CD8-positive, alpha-beta memory T cell (primary cell): ENCODE measurements at regions not wholly inside any gene's neighbourhood (a gene's known extent, or its start where the extent isn't known, plus 50 kb on each side); places are given as distances from the start of the nearest gene placed in this dataset.
"Not testable (repeated sequence)": the region's sequence is repeated elsewhere in the genome, so short reads cannot be mapped to it uniquely, and the experiment has no call there.

ENCODE experiments used
- CTCF ChIA-PET: fragments of 350-600 bp; sonication (Branson Sonifier 250); formaldehyde crosslinking; loops from one replicate; lab custom pipeline; 2021; ENCODE audit warnings: antibody characterized with exemption; lab: Charles Lee
- POLR2A ChIA-PET: fragments of 350-600 bp; sonication (Branson Sonifier 250); formaldehyde crosslinking; loops from one replicate; lab custom pipeline; 2021; ENCODE audit warnings: antibody characterized with exemption; lab: Charles Lee
- DNase-seq, 5 donors: peaks; one replicate each; pipeline versions ENCODE4 v3.0.0 to v3.0.0-alpha.2; 2020 to 2022; ENCODE audit warnings: mixed read lengths in 1 of 5
- H3K27ac ChIP-seq: one replicate; pipeline ENCODE4 v1.7.0; 2013; ENCODE audit warnings: low read depth, mild to moderate bottlenecking, low read length, moderate library complexity
- H3K27me3 ChIP-seq: 2 replicates; pipeline ENCODE4 v1.7.0; 2013; ENCODE audit warnings: low read length, mild to moderate bottlenecking; ENCODE audit not compliant: insufficient read depth, poor library complexity, severe bottlenecking
- H3K36me3 ChIP-seq: 2 replicates; pipeline ENCODE4 v1.7.0; 2013; ENCODE audit warnings: mild to moderate bottlenecking, low read length, moderate library complexity; ENCODE audit not compliant: insufficient read depth
- H3K4me1 ChIP-seq: 2 replicates; pipeline ENCODE4 v1.7.0; 2013; ENCODE audit warnings: mild to moderate bottlenecking, low read length, moderate library complexity; ENCODE audit not compliant: insufficient read depth
- H3K4me3 ChIP-seq: 2 replicates; pipeline ENCODE4 v1.7.0; 2013; ENCODE audit warnings: mild to moderate bottlenecking, low read length
- H3K9me3 ChIP-seq: 2 replicates; pipeline ENCODE4 v1.7.0; 2013; ENCODE audit warnings: mild to moderate bottlenecking, low read length
- H3K27ac Mint-ChIP-seq, 8 donors: one replicate each; pipeline ENCODE4 v1.8.0; 2020 to 2021; ENCODE audit warnings: mixed read lengths in 8 of 8, mild to moderate bottlenecking in 6 of 8, inconsistent platforms in 3 of 8, moderate library complexity in 3 of 8
- H3K27me3 Mint-ChIP-seq, 2 donors: one replicate each; pipeline ENCODE4 v1.8.0; 2020 to 2021; ENCODE audit warnings: mixed read lengths in 2 of 2, mild to moderate bottlenecking in 1 of 2, moderate library complexity in 1 of 2
- H3K36me3 Mint-ChIP-seq, 3 donors: one replicate each; pipeline ENCODE4 v1.8.0; 2020 to 2021; ENCODE audit warnings: mixed read lengths in 3 of 3, inconsistent platforms in 1 of 3, mild to moderate bottlenecking in 1 of 3
- H3K4me1 Mint-ChIP-seq, 3 donors: one replicate each; pipeline ENCODE4 v1.8.0; 2020 to 2021; ENCODE audit warnings: mixed read lengths in 3 of 3, inconsistent platforms in 1 of 3, mild to moderate bottlenecking in 1 of 3
- H3K4me3 Mint-ChIP-seq, 7 donors: one replicate each; pipeline ENCODE4 v1.8.0; 2020 to 2021; ENCODE audit warnings: mixed read lengths in 7 of 7, mild to moderate bottlenecking in 6 of 7, moderate library complexity in 4 of 7, inconsistent platforms in 2 of 7
- H3K9me3 Mint-ChIP-seq, 5 donors: one replicate each; pipeline ENCODE4 v1.8.0; 2020 to 2022; ENCODE audit warnings: mixed read lengths in 5 of 5, mild to moderate bottlenecking in 3 of 5, moderate library complexity in 2 of 5, inconsistent platforms in 1 of 5

DNA sequence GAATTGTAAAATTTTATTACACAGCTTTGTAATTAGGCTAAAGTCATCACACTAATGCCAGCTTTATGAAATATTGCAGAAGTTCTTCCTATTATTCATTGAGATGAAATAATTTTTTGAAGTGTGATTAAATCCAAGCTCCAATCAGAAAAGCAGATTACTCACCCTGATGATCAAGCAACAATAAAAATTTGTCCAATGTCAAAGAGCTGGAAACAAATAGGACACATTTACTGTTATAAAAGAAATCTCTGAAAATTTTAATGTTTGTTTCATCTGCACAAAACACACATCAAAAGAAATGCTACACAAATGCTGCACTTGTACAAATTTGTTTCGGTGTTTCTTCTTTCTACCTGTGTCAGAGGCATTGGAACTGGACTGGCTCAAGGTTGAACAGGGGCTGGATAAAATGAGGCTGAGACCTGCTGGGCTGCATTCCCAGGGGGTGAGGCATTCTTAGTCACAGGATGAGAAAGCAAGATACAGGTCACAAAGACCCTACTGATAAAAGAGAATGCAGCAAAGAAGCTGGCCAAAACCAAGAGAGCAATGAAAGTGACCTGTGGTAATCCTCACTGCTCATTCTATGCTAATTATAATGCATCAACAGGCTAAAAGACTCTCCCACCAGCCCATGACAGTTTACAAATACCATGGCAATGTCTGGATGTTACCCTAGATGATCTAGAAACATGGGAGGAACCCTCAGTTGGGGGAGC lies 78.3 kb downstream of the GASK1B start:
- Mint-ChIP-seq H3K9me3 (peaks cover 0 to 7% (median 4%) of the 10 kb centered on the region in 5 donors), H3K4me3 (no peak overlapping the region), H3K27ac (no peak overlapping the region), H3K36me3 (no peaks in the 10 kb centered on the region), H3K4me1 (no peaks in the 10 kb centered on the region), H3K27me3 (peaks cover 0 to 2% of the 10 kb centered on the region in 2 donors)
- H3K4me1 ChIP-seq = no peaks in the 10 kb centered on the region
- no peaks in the 10 kb centered on the region for H3K9me3 ChIP-seq
- no peak overlapping the region for H3K27ac ChIP-seq
- DNase-seq = no peak
- POLR2A ChIA-PET = no interaction called here
- H3K4me3 ChIP-seq = no peak overlapping the region
- H3K36me3 ChIP-seq = no peaks in the 10 kb centered on the region
- no peaks in the 10 kb centered on the region for H3K27me3 ChIP-seq
- CTCF ChIA-PET = no interaction called here

DNA sequence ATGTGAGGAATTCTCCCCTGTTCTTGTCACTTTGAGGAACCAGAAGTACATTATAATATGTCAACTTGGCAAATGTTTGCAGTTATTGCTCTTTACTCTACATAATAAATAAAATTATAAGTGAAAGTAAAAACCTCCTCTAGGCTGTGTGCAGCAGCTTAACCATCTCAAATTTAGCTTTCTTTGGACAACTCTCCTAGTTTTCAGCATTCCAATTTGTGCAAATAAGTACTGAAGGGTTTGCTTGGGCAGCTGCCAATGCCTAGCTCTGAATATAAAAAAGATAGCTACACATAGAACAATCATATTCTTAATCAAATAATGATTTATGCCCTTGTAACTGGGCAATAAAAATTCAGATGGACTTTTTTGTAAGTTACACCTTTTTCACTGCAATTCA lies 82.5 kb downstream of the GASK1B start:
- DNase-seq = no peak
- ChIA-PET CTCF (interaction anchor here (1.0 kb wide), 1 partner anchor 10 kb away, joined by 3 read pairs; no protein-coding TSS in a partner anchor), POLR2A (no interaction called here)

DNA sequence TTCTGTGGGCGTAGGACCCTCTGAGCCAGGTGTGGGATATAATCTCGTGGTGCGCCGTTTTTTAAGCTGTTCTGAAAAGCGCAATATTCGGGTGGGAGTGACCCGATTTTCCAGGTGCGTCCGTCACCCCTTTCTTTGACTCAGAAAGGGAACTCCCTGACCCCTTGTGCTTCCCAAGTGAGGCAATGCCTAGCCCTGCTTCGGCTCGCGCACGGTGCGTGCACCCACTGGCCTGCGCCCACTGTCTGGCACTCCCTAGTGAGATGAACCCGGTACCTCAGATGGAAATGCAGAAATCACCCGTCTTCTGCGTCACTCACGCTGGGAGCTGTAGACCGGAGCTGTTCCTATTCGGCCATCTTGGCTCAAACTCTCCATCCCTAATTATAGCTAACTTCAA lies 82.9 kb downstream of the GASK1B start:
- DNase-seq, H3K27ac Mint-ChIP-seq, H3K4me3 Mint-ChIP-seq, H3K9me3 ChIP-seq, H3K27me3 ChIP-seq, H3K27ac ChIP-seq, POLR2A ChIA-PET, H3K9me3 Mint-ChIP-seq, H3K36me3 Mint-ChIP-seq, H3K27me3 Mint-ChIP-seq, H3K4me3 ChIP-seq, H3K4me1 Mint-ChIP-seq, H3K4me1 ChIP-seq, H3K36me3 ChIP-seq: not testable (repeated sequence)
- CTCF ChIA-PET = interaction anchor here (1.0 kb wide), 1 partner anchor 10 kb away, joined by 3 read pairs; no protein-coding TSS in a partner anchor

More for the DNA sequence above, 82.5 kb downstream of the GASK1B start:
- H3K9me3 ChIP-seq = no peaks in the 10 kb centered on the region
- no peak overlapping the region for H3K4me3 Mint-ChIP-seq
- H3K27me3 Mint-ChIP-seq = no peaks in the 10 kb centered on the region
- no peak overlapping the region for H3K4me3 ChIP-seq
- H3K27me3 ChIP-seq = no peaks in the 10 kb centered on the region
- H3K9me3 Mint-ChIP-seq = peaks cover 0 to 4% (median 0%) of the 10 kb centered on the region in 5 donors
- H3K36me3 ChIP-seq = no peaks in the 10 kb centered on the region
- H3K4me1 ChIP-seq = no peaks in the 10 kb centered on the region
- H3K27ac ChIP-seq = no peak overlapping the region
- H3K27ac Mint-ChIP-seq = no peak overlapping the region
- no peaks in the 10 kb centered on the region for H3K4me1 Mint-ChIP-seq
- H3K36me3 Mint-ChIP-seq = no peaks in the 10 kb centered on the region

DNA sequence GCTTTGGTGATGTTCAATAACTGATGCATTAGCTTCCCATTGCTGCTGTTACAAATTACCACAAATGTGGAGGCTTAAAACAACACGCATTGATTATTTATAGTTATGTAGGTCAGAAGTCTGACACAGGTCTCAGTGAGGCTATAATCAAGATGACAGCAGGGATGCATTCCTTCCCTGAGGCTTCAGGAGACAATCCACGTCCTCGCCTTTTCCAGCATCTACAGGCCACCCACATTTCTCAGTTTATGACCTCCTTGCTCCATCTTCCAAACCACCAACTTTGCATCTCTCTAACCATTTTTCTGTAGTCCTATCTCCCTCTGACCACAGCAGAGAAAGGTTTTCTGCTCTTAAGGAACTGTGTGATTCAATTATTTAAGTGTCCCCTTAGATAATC lies 92.5 kb downstream of the GASK1B start:
- no peaks in the 10 kb centered on the region for H3K9me3 ChIP-seq
- Mint-ChIP-seq H3K4me3 (no peak overlapping the region), H3K27me3 (no peaks in the 10 kb centered on the region), H3K27ac (no peak overlapping the region), H3K9me3 (peaks cover 0 to 5% (median 0%) of the 10 kb centered on the region in 5 donors), H3K4me1 (no peaks in the 10 kb centered on the region), H3K36me3 (no peaks in the 10 kb centered on the region)
- H3K4me3 ChIP-seq = no peak overlapping the region
- no peak for DNase-seq
- H3K27me3 ChIP-seq = no peaks in the 10 kb centered on the region
- H3K4me1 ChIP-seq = no peaks in the 10 kb centered on the region
- ChIA-PET CTCF (no interaction called here), POLR2A (no interaction called here)
- H3K27ac ChIP-seq = no peak overlapping the region
- no peaks in the 10 kb centered on the region for H3K36me3 ChIP-seq

DNA sequence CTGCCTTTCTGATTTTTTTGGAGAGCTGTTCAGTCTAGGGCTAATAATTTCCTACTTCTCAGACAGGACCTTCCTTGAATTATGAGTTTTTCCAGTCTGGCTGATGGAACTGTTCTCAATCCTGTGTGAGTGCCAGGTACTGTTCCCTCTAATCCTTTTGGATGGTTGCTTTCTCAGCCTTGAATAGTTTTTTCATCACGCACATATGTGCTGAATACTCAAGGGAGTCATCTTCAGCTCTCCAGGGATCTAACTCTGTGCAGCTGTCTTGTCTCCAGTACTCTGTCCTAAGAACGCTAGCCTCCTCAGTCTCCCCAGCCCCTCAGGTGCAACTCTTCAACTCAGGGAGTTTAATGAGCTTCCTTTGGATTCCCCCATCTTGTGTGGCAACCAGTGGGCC lies 93.2 kb downstream of the GASK1B start:
- ChIA-PET POLR2A (no interaction called here), CTCF (no interaction called here)
- Histone ChIP-seq H3K27me3 (no peaks in the 10 kb centered on the region), H3K27ac (no peak overlapping the region), H3K4me3 (no peak overlapping the region), H3K4me1 (no peaks in the 10 kb centered on the region), H3K9me3 (no peaks in the 10 kb centered on the region), H3K36me3 (no peaks in the 10 kb centered on the region)
- Mint-ChIP-seq H3K36me3 (no peaks in the 10 kb centered on the region), H3K4me3 (no peak overlapping the region), H3K27me3 (no peaks in the 10 kb centered on the region), H3K9me3 (peaks cover 0 to 5% (median 0%) of the 10 kb centered on the region in 5 donors), H3K27ac (no peak overlapping the region), H3K4me1 (no peaks in the 10 kb centered on the region)
- DNase-seq = no peak

DNA sequence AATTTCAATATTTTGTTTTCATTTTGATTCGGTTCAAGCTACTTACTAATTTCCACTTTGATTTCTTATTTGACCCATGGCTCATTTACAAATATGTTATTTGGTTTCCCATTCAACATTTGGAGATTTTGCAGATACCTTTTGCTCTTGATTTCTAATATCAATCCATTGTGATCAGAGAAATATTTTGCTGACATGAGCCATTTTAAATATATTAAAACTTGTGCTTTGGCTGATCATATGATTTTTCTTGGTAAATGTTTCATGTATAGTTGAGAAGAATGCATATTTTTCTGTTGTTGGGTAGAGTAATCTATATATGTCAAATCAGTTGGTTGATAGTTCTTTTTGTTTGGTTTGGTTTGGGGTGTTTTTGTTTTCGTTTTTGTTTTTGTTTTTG lies 95.0 kb downstream of the GASK1B start:
- Histone ChIP-seq H3K4me1 (no peaks in the 10 kb centered on the region), H3K27me3 (no peaks in the 10 kb centered on the region), H3K9me3 (no peaks in the 10 kb centered on the region), H3K27ac (no peak overlapping the region), H3K36me3 (no peaks in the 10 kb centered on the region), H3K4me3 (no peak overlapping the region)
- Mint-ChIP-seq H3K4me3 (no peak overlapping the region), H3K36me3 (no peaks in the 10 kb centered on the region), H3K4me1 (no peaks in the 10 kb centered on the region), H3K9me3 (peaks cover 0 to 5% (median 0%) of the 10 kb centered on the region in 5 donors), H3K27ac (no peak overlapping the region), H3K27me3 (no peaks in the 10 kb centered on the region)
- ChIA-PET POLR2A (no interaction called here), CTCF (no interaction called here)
- DNase-seq = no peak

DNA sequence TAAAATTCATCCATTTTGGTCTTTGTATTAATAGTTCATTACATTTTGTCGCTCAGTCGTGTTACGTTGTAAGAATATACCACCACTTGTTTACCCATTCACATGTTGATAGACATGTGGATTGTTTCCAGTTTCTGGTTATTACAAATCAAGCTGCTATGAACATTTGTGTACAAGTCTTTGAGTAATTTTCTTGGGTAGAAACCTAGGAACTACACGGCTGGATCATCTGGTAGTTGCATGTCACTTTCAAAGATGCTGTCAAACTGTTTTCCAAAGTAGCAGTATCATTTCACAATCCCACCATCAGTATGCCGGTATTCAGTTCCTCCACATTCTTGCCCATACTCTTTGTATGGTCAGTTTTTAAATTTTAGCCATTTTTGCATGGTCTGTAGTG lies 98.0 kb downstream of the GASK1B start:
- no peaks in the 10 kb centered on the region for H3K27me3 ChIP-seq
- no peaks in the 10 kb centered on the region for H3K9me3 ChIP-seq
- Mint-ChIP-seq H3K9me3 (peaks cover 0 to 7% (median 0%) of the 10 kb centered on the region in 5 donors), H3K27ac (no peak overlapping the region), H3K27me3 (no peaks in the 10 kb centered on the region), H3K4me3 (no peak overlapping the region), H3K36me3 (no peaks in the 10 kb centered on the region), H3K4me1 (no peaks in the 10 kb centered on the region)
- ChIA-PET CTCF (no interaction called here), POLR2A (no interaction called here)
- no peaks in the 10 kb centered on the region for H3K36me3 ChIP-seq
- no peaks in the 10 kb centered on the region for H3K4me1 ChIP-seq
- no peak overlapping the region for H3K4me3 ChIP-seq
- H3K27ac ChIP-seq = no peak overlapping the region
- no peak for DNase-seq

DNA sequence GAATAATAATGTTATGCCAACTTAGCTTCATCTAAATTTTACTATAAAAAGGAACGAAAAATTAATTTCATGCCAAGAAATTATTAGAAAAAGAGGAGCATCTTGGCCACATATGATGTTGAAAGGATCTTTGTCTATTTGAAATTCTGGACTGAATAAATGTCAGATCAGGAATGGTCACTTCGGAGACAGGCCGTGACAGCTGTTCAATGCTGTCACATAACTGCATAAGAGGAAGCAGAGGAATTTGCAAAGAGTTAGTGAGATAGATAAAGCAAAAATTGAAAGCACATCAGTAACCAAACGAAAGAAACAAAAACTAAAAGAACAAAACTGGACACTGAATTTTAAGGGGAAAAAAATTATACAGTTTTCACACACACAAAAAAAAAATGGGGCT lies 100.9 kb downstream of the GASK1B start:
- H3K4me1 ChIP-seq = no peaks in the 10 kb centered on the region
- no peak overlapping the region for H3K4me3 Mint-ChIP-seq
- DNase-seq = no peak
- H3K27me3 ChIP-seq = no peaks in the 10 kb centered on the region
- no peaks in the 10 kb centered on the region for H3K27me3 Mint-ChIP-seq
- CTCF ChIA-PET = no interaction called here
- POLR2A ChIA-PET = no interaction called here
- H3K27ac ChIP-seq = no peak overlapping the region
- no peaks in the 10 kb centered on the region for H3K36me3 ChIP-seq
- no peaks in the 10 kb centered on the region for H3K4me1 Mint-ChIP-seq
- H3K36me3 Mint-ChIP-seq = no peaks in the 10 kb centered on the region
- no peak overlapping the region for H3K27ac Mint-ChIP-seq
- H3K9me3 ChIP-seq = no peaks in the 10 kb centered on the region
- peaks cover 0 to 7% (median 0%) of the 10 kb centered on the region in 5 donors for H3K9me3 Mint-ChIP-seq
- H3K4me3 ChIP-seq = no peak overlapping the region
